GM06990 (cell line): ENCODE measurements at regions not wholly inside any gene's neighbourhood (a gene's known extent, or its start where the extent isn't known, plus 50 kb on each side); places are given as distances from the start of the nearest gene placed in this dataset.

Experiments
- DNase-seq: peaks from one replicate; pipeline ENCODE4 v3.0.0-alpha.2; 2011; ENCODE audit not compliant: insufficient read length; ENCODE audit errors: extremely low read depth
- H3K27me3 ChIP-seq: replicated peaks from 2 replicates; pipeline ENCODE4 v1.6.0; 2011; ENCODE audit warnings: low read length; ENCODE audit not compliant: control insufficient read depth, insufficient read depth
- H3K36me3 ChIP-seq: 2 replicates; pipeline ENCODE4 v1.5.1; 2011; ENCODE audit warnings: low read length; ENCODE audit not compliant: control insufficient read depth, insufficient read depth
- H3K4me3 ChIP-seq: replicated peaks from 2 replicates; pipeline ENCODE4 v1.5.1; 2011; ENCODE audit warnings: low read depth, mild to moderate bottlenecking, control low read depth, low read length
- CTCF ChIP-seq: IDR thresholded peaks from 2 replicates; pipeline ENCODE4 v1.5.1; 2011; ENCODE audit warnings: low read length, control low read depth, mild to moderate bottlenecking, inconsistent platforms; ENCODE audit not compliant: insufficient read depth, poor library complexity, severe bottlenecking

GRCh38 chr6:141210901-141211300, 921.8 kb upstream of the GJE1 start:
- H3K27me3 ChIP-seq, result no peaks in the 10 kb centered on the region
- TF ChIP-seq CTCF, result no peak
- no peak overlapping the region for H3K4me3 ChIP-seq
- H3K36me3 ChIP-seq, result no peaks in the 10 kb centered on the region
- no peak for DNase-seq

- TF ChIP-seq CTCF, result no peak
- no peak overlapping the region for H3K4me3 ChIP-seq
These were observed 922.8 kb upstream of the GJE1 start for GRCh38 chr6:141209890-141210289.

GRCh38 chr6:141208101-141208500, 924.6 kb upstream of the GJE1 start:
- Histone ChIP-seq H3K27me3 (no peaks in the 10 kb centered on the region), H3K4me3 (no peak overlapping the region), H3K36me3 (no peaks in the 10 kb centered on the region)
- no peak for DNase-seq
- TF ChIP-seq CTCF, result no peak

More at GRCh38 chr6:141209890-141210289, 922.8 kb upstream of the GJE1 start:
- Histone ChIP-seq H3K36me3 (no peaks in the 10 kb centered on the region), H3K27me3 (no peaks in the 10 kb centered on the region)
- no peak for DNase-seq

- DNase-seq, result no peak
- no peaks in the 10 kb centered on the region for H3K36me3 ChIP-seq
- TF ChIP-seq CTCF, result no peak
- no peaks in the 10 kb centered on the region for H3K27me3 ChIP-seq
- H3K4me3 ChIP-seq, result no peak overlapping the region
These were observed 928.7 kb upstream of the GJE1 start for GRCh38 chr6:141203902-141204575.

GRCh38 chr6:141202626-141203025, 930.1 kb upstream of the GJE1 start:
- Histone ChIP-seq H3K36me3 (no peaks in the 10 kb centered on the region), H3K4me3 (no peak overlapping the region), H3K27me3 (no peaks in the 10 kb centered on the region)
- TF ChIP-seq CTCF, result no peak
- DNase-seq, result no peak

GRCh38 chr6:141199074-141199473, 933.7 kb upstream of the GJE1 start:
- Histone ChIP-seq H3K36me3 (no peaks in the 10 kb centered on the region), H3K4me3 (no peak overlapping the region), H3K27me3 (no peaks in the 10 kb centered on the region)
- no peak for DNase-seq
- TF ChIP-seq CTCF, result no peak
